ENCODE measurements at regions not wholly inside any gene's neighbourhood (a gene's known extent, or its start where the extent isn't known, plus 50 kb on each side); places are given as distances from the start of the nearest gene placed in this dataset.

- TF ChIP-seq POLR2AphosphoS5 (IDR thresholded peaks at IDR 0.05; ENCODE audit: low read depth, low read length) (no peak), POLR2A (IDR thresholded peaks at IDR 0.05; ENCODE audit: low read depth, low read length) (no peak)
Measured at GRCh38 chr20:60667641-60668040, 584.4 kb upstream of the CDH4 start.

All from GM12891 (cell line).